HG03521 (cell line): ENCODE measurements at regions not wholly inside any gene's neighbourhood (a gene's known extent, or its start where the extent isn't known, plus 50 kb on each side); places are given as distances from the start of the nearest gene placed in this dataset.

Experiments used
- ATAC-seq: cut with Tn5 transposase; IDR thresholded peaks from one replicate; pipeline ENCODE4 v1.9.1; 2021; ENCODE audit warnings: mild to moderate bottlenecking, moderate library complexity; ENCODE audit not compliant: unreplicated experiment

DNA sequence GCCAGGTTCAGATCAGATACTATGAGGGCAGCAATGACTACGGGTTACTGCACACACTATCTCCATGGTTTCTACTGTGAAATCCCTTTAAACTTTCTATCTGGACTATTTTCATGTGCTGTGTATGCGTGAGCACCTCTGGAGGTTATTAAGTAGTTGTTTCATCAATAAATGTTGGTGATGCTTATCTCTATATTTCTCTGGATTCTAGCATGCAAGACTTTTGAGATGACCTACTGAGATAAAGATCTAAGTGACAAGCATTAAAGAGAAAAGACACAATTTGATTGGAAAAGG, 194.0 kb downstream of the NRIP1 start:
- no peak for ATAC-seq

DNA sequence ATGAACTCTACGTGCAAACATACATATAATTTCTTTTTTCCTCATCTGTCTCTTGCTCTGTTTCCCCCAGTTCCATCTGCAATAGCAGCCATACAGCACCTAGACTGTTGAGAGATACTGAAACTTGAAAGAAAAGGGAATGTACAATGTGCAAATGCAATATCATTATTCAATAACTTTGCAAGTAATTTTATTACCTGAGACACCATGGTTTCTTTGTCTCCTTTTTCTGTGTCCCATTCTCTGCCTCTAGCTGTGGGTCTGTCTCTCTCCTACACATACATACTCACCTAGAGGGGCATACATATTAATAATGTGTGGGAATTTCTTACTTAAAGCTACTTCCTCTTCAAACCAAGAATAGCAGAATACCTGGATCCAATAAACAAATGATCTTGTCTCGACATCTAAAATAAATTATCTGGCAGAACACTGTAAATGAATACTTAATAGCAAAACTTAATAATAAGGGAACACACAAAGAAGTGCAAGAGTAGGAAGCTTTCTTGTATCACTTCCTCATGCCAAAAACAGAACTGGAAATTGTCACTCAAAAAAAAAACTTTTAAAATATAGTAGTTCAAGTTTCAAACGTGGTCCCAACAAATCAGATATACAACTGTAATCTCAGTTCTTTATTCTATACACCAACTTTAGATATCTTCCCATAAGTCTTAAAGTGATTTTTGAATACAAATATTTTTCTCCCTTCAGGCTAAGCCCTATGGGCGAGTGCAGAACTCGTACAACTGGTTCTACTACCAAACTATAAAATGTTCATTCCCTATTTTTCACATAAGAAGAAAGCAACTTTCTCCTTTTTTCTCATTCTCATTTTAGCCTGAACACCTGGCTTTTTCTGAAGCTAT, 194.6 kb downstream of the NRIP1 start:
- peak; percentile 40 for ATAC-seq

DNA sequence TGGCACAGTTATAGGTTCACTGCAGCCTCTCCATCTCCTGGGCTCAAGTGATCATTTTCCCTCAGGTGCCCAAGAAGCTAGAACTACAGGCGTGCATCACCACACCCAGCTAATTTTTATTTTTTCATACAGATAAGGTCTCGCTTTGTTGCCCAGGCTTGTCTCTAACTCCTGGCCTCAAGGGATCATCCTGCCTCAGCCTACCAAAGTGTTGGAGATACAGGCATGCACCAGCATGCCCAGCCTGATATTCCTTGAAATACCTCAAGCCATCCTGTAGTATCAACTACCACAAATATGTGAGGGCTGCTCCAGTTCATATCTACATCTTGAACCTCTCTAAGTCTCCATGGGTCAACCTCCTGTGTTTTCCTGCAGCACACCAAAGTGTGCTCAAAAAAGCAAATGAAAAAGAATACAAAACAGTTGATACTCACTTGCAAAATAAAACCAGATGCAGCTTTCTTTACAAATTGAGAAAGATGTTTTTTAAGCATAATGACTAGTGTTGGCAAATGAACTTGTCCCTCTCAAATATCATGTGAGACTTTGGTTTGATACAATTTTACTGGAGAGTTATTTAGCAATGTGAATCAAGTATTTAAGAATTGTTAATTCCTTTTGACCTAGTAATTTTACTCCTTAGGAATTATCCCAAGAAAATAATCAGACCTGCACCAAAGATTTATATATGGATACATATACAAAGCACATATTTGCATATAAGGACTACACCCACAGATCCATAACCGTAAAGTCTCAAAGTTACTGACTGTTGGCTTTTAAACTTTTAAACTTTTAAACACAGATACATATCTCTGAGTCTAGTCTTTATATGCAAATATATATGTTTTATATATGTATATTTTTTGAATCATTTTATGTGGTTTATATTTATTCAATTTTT, 197.7 kb downstream of the NRIP1 start:
- no peak for ATAC-seq

DNA sequence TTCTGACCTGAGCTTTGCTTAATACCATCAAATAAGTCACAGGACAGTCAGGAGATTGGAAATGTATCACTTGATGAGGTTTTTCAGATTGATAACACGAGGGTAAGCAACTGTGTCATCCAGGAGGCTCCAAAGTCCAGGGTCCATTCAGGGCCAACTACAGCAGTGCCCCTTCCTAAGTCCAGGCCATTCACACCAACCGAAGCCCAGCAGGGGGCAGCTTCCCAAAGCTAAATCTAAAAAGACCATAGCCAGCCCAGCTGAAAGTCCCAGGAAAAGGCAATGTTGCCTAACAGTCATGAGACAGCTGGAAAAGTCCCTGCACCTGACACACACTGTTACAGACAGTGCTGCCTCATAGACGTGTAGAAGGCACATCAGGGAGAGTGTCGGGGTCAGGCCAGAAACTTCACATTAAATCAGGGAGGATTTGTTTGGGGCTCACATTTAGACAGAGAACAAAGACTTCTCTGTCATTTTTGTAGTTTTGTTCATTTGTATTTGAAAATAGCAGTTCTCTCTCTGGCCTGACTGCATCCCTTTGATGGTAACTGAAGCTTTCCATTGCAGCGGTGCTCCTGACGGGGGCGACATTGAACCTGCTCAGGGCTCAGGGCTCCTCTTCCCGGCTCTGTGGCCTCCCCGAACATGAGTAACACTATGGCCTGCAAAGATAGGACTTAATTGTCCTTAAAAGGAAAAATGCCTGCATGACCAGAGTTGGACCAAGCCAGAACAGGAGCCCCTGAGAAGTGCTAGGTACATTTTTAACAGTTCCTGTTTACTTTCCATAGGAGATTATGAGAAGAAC, 200.4 kb downstream of the NRIP1 start:
- peak; percentile 83 for ATAC-seq

DNA sequence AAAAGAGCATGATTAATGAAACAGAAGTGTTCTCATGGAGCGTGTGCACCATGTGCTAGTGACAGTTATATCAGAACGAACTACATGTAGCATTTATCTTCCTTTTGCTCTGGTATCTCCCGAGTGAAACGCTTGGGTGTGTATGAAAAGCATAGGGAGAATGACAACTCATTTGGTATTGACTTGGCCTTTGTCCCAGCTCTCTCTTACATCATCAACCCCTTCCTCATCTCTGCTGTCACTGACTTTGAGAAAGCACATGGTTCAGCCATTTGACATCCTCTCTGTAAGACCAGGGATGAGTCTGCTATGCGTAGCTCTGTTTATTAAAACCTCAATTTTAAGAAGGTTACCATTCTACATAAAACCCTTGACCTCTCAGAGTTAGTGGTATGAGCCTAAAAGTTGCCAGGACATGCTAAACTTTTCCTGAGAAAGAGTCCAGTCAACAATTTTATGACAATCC, 201.0 kb downstream of the NRIP1 start:
- ATAC-seq, result no peak

DNA sequence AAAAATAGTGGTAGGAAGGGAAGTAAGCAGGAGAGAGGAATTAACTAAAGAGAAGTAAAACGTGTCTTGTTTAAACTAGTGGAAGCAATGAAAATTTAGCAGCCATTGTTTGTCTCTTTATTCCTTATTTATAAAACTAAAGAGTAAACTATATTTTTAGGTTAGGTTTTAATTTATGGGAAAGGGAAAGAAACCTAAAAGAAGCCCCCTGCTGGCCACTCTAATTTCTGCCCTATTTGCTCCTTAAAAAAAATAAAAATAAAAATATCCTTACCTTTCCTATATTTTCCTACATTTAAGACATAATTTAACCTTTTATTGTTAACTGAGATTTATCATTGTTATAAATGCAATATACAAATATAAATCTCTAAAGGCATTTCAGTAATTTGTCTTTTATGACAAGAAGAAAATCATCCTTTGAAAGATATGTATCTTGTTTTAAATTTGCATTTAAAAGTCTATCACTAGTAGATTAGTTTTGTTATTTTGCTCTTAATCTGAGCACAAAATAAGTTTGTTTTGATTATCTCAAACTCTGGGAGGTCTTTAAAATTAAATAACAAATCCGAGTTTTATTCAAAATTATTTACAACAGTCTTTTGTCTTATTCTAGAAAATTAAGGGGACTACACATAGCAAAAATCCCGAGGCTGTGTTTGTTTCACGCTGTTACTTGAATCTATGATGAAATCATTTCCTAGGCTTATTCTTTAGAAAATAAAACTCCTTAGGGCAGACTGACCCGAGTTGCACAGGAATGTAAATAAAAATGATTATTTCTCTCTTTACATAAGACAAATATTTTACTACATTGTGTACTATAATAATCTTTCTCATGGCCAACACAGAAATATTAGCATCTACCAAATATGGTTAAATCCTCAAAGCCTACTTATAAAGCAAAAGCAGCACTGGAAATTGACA, 201.7 kb downstream of the NRIP1 start:
- ATAC-seq, result no peak

DNA sequence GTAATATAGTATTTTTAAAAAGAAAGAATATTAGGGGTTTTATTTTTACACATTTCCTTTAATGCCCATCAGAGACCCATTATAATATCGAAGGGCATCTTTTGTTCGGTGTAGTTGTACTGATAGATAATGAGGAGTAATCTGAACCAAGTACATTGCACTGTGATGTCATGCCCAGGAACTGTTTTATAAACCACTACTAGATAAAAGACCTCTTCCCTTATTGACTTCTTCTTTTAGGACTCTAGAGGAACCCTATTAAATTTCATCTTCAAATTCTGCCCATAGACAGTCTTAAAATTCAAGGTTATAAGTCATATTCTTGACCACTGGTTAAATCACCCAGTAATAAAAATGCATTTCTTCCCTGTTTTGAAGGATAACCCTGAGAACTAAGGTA, 206.5 kb downstream of the NRIP1 start:
- ATAC-seq, result no peak

DNA sequence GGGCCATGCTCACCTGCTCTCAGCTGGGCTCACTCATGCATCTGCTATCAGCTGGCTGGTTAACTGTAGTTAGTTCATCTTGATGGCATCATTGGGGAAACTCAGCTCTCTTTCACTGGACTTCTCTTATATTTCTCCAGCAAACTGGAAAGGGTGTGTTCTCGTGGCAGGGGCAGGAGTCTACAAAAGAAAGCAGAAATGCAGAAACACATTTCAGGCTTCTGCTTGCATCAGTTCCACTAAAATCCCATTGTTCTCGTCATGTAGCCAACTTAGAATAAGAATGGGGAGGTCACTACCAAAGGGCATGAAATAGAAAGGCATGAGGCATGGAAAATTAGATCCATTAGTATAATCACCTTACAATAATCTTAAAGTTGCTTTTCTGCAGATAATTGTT, 207.3 kb downstream of the NRIP1 start:
- ATAC-seq, result no peak

DNA sequence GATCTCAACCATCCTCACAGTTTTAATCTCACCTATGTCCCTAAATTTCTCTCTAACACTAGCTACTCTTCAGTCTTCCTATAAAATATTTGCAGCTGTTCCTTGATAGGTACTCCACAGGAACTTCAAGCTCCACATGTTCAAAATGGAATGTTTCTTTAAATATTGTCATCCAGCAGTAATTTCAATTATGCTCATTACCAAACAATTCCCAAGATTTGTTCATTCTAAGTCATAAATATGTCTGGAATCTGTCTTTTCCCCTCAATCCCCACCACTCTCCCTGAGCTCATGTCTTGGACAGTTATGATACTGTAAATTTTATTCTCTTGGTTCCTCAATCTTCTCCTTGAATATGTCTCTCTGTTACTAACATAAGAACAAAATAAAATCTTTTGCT, 214.4 kb downstream of the NRIP1 start:
- no peak for ATAC-seq

DNA sequence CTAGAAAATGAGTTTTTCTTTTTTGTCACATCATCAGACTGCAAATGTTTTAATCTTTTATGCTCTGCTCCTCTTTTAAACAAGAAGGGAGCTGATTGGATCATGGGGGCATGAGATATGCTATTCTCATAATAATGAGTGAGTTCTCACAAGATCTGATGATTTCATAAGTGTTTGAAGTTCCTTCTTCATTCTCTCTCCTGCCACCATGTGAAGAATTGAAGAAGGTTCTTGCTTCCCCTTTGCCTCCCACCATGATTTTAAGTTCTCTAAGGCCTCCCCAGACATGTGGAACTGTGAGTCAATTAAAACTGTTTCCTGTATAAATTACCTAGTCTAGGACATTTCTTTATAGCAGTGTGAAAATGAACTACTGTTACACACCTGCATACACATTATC, 218.2 kb downstream of the NRIP1 start:
- no peak for ATAC-seq

DNA sequence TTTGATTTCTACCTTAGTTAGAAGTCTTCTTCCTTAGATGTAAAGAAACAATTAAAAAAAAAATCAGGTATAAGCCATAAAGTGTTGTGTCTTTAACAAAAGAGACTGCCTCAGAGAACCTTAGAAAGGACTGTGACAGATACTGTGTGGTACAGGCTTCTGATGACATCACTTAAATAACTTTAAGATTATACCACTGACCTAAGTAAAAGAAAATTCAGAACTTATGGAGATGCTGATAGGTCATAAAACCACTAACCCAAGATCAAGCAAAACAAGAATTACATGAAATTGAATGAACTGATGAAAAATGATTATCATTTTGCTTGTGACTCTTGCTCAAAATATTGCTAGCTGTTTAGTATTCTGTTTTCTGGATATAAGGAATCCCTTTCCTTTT, 220.8 kb downstream of the NRIP1 start:
- no peak for ATAC-seq

DNA sequence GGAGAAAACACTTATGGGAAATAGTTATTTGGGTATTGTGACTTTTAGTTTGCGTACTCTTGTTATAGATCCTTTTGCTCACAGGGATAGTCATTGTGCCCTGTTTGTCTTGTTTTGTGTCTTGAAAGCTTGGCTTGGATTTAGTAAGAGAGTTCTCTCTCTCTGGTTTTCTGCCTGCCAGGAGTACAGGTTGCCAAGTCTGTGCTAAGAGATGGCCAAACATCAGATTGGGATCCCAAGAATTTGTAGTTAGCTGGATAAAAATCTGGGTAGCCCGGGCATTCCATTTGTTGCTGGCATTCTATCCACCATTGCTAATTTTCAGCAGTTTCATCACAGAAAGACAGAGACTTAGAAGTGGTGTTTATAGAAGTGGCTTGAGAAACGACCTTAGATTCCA, 222.2 kb downstream of the NRIP1 start:
- no peak for ATAC-seq

DNA sequence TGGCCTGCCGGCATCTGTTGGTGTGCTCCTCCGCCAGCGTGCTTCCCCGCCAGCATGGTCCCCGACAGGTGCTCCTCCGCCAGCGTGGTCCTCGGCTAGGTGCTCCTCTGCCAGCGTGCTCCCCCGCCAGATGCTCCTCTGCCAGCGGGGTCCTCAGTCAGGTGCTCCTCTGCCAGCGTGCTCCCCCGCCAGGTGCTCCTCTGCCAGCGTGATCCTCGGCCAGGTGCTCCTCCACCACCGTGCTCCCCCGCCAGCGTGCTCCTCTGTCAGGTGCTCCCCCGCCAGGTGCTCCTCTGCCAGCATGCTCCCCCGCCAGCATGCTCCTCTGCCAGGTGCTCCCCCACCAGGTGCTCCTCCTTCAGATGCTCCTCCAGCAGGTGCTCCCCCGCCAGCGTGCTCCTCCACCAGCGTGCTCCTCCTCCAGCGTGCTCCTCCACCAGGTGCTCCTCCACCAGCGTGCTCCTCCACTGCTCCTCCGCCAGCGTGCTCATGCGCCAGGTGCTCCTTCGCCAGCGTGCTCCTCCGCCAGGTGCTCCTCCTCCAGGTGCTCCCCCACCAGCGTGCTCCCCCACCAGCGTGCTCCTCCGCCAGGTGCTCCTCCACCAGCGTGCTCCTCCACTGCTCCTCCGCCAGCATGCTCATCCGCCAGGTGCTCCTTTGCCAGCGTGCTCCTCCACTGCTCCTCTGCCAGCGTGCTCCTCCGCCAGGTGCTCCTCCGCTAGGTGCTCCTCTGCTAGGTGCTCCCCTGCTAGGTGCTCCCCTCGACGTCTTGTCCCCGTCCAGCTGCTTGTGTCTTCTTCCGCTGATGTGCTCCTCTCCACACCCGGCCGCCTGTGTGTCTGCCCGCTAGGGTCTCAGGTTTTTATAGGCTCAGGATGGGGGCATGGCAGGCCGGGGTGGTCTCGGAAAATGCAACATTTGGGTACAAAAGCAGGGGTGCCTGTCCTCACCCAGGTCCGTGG, 223.0 kb downstream of the NRIP1 start:
- no peak for ATAC-seq

DNA sequence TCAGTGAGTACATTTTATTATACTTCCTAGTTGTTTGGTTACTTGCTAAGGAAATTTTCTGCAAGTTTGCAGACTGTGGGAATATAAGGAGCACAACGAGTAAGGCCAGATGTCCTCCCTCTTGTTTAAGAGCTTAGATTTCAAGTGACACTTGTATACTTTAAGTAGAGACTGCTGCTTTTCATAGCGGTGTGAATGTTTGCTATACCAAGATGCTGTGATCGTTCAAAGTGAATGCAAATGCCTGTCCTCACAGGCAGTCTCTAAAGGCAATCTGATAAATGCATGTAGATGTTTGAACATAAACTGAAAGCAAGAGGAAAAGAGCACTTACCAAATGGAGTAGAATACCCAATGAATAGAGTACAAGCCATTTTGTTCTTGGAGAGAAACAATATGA, 226.4 kb downstream of the NRIP1 start:
- ATAC-seq, result no peak

DNA sequence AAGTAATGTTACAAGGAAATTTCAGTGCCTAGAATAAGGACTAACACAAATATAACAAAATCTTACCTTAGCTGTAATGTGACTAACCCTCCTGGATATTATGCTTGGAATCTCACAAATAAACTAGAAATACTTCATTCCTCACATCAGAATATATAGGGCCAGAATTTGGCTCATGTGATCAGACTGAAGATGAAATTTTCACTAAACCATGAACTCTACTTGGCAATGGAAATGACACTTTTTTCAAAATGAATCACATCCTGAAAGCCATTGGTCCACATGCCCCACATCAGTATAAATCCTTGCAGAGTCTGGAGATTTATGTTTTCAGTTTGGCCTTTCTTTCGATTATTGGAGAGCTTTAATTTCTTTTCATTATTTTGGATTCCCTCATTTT, 227.8 kb downstream of the NRIP1 start:
- ATAC-seq, result no peak

DNA sequence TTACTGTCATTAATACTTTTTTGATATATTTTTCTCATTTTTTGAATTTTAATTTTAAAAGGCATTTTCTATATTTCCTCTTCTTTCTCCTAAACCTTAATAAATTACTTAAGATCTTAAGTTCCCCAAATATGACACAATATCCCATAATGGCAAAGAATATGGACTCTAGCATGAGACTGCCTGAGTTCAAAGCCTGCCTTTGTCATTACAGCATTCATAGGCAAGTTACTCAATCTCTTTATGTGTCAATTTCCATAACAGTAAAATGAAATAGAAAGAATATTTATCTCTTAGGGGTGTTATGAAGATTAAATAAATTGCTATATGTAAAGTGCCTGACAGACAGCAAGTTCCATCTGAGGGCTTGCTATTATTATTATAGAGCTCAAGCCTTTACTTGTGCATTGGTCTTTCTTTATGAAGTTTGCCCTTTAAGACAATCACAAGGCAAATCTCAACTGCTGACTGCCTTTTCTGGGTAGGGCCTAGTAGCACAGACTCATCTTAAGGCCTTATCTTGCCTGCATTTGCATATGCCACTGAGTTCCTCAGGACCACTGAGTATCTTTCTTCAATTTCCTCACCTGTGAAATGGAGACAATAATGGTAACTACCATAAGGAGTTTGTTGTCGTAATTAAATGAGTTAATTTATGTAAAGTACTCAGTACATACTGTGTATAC, 231.0 kb downstream of the NRIP1 start:
- no peak for ATAC-seq

DNA sequence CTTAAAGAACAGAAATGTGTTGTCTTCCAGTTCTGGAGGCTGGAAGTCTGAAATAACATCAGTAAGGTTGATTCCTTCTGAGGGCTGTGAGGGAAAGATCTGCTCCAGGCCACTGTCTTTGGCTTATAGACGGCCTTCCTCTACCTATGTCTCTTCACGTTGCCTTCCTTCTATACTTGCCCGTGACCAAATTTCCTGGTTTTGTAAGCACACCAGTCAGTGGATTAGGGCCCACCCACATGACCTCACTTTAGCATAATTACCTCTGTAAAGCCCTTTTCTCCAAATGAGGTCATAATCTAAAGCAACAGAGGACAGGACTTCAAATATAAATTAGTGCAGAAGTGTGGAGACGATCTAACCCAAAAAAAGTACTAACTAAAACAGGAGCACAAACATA, 231.6 kb downstream of the NRIP1 start:
- no peak for ATAC-seq

DNA sequence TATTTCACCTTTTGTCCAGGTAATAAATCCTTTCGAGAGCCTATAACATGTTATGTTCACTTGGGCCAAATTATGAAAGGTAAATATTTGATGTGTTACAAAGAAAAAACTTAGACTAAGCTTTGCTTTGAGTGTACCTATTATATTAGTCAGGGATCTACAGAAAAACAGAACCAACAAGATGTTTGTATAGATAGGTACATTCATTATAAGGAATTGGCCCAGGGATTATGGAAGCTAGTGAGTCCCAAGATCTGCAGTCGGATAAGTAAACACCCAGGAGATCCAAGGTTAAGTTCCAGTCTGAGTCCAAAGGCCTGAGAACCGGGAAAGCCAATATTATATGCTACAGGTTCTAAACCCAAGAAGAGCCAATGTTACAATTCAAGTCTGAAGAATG, 234.5 kb downstream of the NRIP1 start:
- ATAC-seq, result no peak

DNA sequence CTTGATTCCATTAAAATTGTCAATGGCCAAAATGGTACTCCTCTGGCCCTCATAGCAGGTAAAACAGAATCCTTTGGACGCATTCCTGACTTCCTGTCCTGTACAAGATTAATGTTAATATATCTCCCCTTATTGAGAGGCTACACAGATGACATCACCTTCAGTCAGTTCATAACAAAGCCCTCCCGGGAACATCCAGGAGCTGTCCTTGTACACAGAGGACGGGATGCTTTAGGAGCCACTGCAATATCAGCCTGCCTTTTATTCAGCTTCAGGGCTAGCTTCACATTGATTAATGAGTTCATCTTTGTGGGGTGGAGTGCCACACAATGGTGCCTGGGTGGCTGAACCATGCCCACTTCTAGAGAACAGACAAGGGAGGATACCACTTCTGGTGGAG, 235.1 kb downstream of the NRIP1 start:
- no peak for ATAC-seq
